Esophagus squamous epithelium (tissue), 5 donors: ENCODE measurements at regions not wholly inside any gene's neighbourhood (a gene's known extent, or its start where the extent isn't known, plus 50 kb on each side); places are given as distances from the start of the nearest gene placed in this dataset.

Experiments used
- DNase-seq: peaks from one replicate; lab custom pipeline; 2025; lab: John Stamatoyannopoulos, UW
- H3K27ac ChIP-seq, 4 donors: fragments of 200-600 bp; sonication (generic); one replicate each; pipeline ENCODE4 v1.5.1; 2016 to 2019; ENCODE audit warnings: mild to moderate bottlenecking in 1 of 4
- H3K27me3 ChIP-seq, 4 donors: fragments of 200-600 bp; sonication (generic); 1 replicate in 3 of 4; 2 replicates in 1 of 4; pipeline versions ENCODE4 v1.5.1 to v1.6.0; 2017 to 2021; ENCODE audit warnings: antibody characterized with exemption in 1 of 4
- H3K36me3 ChIP-seq, 3 donors: fragments of 200-600 bp; sonication (generic); one replicate each; pipeline ENCODE4 v1.5.1; 2016 to 2019
- H3K4me1 ChIP-seq, 3 donors: fragments of 200-600 bp; sonication (generic); one replicate each; pipeline ENCODE4 v1.5.1; 2017 to 2019
- H3K4me3 ChIP-seq, 4 donors: fragments of 200-600 bp; sonication (generic); 1 replicate in 3 of 4; 2 replicates in 1 of 4; pipeline ENCODE4 v1.5.1; 2016 to 2019; ENCODE audit warnings: mild to moderate bottlenecking in 2 of 4, moderate library complexity in 1 of 4
- H3K9me3 ChIP-seq, 3 donors: fragments of 200-600 bp; sonication (generic); one replicate each; pipeline ENCODE4 v1.5.1; 2016 to 2019
- POLR2A ChIP-seq, 4 donors: fragments of 450-650 bp; IDR thresholded peaks; one replicate each; pipeline ENCODE4 v1.6.1; 2017; ENCODE audit warnings: antibody characterized with exemption in 4 of 4, mild to moderate bottlenecking in 4 of 4, moderate library complexity in 3 of 4
- WGBS, 2 donors: methylation state at CpG; one replicate each; pipeline ENCODE4 v1.1.5; 2018; 5-methylcytosine and 5-hydroxymethylcytosine counted together
- intact Hi-C: fragments of 100-400 bp; cut with DNase I; formaldehyde crosslinking; loops from one replicate; pipeline ENCODE4 v1.15.0; 2022
- TF ChIP-seq, protein P1 (sequence below), 6 experiments: fragments of 450-650 bp in 4 of 6; fragments of 200-600 bp in 2 of 6; sonication (generic) in 2 of 6; IDR thresholded peaks; one replicate each; pipeline ENCODE4 v1.5.1; 2016 to 2019; ENCODE audit warnings: antibody characterized with exemption in 6 of 6, mild to moderate bottlenecking in 4 of 6, moderate library complexity in 4 of 6
- donor health status: DM: yes; HTN: yes; CAD: no.

DNA sequence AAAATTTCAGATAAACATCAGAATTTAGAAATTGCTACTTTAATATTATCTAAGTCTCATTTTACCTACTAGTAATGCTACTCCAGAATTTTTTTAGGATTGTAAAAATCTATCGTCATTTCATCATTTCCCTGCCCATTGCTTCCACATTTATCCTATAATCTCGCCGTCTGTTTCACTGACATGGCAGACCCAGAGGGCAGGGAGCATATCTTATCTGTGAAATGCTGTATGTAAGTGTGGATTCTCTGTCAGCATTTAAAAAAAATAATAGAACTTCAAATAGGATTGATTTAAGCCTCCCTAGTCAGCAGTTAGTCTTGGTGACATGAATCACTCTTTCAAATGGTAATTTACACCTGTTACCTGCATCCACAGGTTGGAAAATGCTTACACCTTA is 314.4 kb downstream of the PCDH7 start:
- Histone ChIP-seq H3K4me3 (no peak overlapping the region), H3K9me3 (no peaks in the 10 kb centered on the region), H3K36me3 (no peaks in the 10 kb centered on the region), H3K4me1 (no peaks in the 10 kb centered on the region), H3K27ac (no peak overlapping the region), H3K27me3 (no peaks in the 10 kb centered on the region)
- intact Hi-C loops: no loop called here
- WGBS, 2 donors: 65 to 96% methylated on average over 3 of the region's 3 CpGs
- no peak for DNase-seq
- TF ChIP-seq, protein P1, sequence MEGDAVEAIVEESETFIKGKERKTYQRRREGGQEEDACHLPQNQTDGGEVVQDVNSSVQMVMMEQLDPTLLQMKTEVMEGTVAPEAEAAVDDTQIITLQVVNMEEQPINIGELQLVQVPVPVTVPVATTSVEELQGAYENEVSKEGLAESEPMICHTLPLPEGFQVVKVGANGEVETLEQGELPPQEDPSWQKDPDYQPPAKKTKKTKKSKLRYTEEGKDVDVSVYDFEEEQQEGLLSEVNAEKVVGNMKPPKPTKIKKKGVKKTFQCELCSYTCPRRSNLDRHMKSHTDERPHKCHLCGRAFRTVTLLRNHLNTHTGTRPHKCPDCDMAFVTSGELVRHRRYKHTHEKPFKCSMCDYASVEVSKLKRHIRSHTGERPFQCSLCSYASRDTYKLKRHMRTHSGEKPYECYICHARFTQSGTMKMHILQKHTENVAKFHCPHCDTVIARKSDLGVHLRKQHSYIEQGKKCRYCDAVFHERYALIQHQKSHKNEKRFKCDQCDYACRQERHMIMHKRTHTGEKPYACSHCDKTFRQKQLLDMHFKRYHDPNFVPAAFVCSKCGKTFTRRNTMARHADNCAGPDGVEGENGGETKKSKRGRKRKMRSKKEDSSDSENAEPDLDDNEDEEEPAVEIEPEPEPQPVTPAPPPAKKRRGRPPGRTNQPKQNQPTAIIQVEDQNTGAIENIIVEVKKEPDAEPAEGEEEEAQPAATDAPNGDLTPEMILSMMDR (IDR thresholded peaks at IDR 0.05): no peak
- no peak for TF ChIP-seq POLR2A (IDR thresholded peaks at IDR 0.05)

DNA sequence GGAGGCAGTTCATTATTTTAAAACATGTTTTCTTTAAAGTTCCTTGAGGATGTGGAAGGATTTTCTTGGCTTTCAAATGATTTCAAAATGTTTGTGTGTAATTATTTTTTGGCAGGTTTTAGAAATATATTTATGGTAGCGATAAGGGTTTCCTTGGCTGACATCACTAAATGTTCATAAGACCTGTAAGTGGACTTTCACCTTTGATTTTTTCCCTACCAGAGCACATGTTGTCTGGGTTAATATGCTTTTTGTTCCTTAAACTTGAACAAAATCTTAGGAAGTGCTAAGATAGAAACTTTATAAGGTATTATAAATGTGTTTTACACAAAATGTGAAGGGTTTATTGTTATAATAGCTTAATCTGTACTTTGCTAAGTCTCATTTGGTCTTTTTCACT is 315.6 kb downstream of the PCDH7 start:
- Histone ChIP-seq H3K9me3 (no peaks in the 10 kb centered on the region), H3K27ac (no peak overlapping the region), H3K4me3 (no peak overlapping the region), H3K4me1 (no peaks in the 10 kb centered on the region), H3K36me3 (no peaks in the 10 kb centered on the region), H3K27me3 (no peaks in the 10 kb centered on the region)
- TF ChIP-seq POLR2A (IDR thresholded peaks at IDR 0.05): no peak
- TF ChIP-seq, protein P1 (IDR thresholded peaks at IDR 0.05): no peak
- intact Hi-C loops: no loop called here
- no peak for DNase-seq
- WGBS, 2 donors: 95 to 100% methylated on average over 1 of the region's 1 CpG

DNA sequence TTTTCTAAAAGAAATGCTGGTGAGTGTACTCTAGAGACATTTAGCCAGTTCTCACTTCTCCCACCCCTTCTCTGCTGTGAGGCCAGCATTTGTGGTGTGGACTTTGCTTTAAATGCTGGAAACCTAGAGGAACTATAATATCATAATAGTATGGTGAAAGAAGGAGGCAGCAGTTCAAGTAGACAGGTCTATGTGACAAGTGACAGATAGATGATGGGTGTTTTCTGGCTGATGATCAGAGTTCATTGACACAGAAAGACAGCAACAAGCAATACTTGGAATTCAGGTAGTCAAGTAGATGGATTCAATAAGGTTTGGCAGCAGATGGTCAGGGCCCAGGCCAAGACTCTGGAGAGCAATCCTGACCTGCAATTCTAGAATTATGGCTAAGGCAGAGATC is 317.5 kb downstream of the PCDH7 start:
- H3K27me3 ChIP-seq: no peaks in the 10 kb centered on the region
- H3K9me3 ChIP-seq: no peaks in the 10 kb centered on the region
- intact Hi-C loops: no loop called here
- no peak for DNase-seq
- H3K4me1 ChIP-seq: no peaks in the 10 kb centered on the region
- TF ChIP-seq POLR2A (IDR thresholded peaks at IDR 0.05): no peak
- TF ChIP-seq, protein P1 (IDR thresholded peaks at IDR 0.05): no peak
- H3K36me3 ChIP-seq: no peaks in the 10 kb centered on the region
- H3K27ac ChIP-seq: no peak overlapping the region
- no peak overlapping the region for H3K4me3 ChIP-seq

DNA sequence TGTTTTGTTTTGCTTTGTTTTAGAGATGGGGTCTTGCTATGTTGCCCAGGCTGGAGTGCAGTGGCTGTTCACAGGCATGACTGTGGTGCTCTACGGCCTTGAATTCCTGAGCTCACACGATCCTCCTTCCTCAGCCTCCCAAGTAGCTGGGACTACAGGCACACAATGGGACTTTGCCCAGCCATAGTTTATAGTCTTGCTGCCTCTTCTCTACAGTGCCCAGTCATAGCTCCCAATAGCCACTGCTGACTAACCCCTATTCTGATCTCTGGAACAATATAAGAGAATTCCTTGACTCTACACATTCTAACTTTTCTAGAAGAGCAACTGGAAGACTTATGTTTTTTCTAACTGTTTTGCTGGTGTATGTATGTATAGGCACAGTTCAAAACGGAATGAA is 319.2 kb downstream of the PCDH7 start:
- no peak overlapping the region for H3K4me3 ChIP-seq
- H3K36me3 ChIP-seq: no peaks in the 10 kb centered on the region
- no peaks in the 10 kb centered on the region for H3K27me3 ChIP-seq
- TF ChIP-seq POLR2A (IDR thresholded peaks at IDR 0.05): no peak
- TF ChIP-seq, protein P1 (IDR thresholded peaks at IDR 0.05): no peak
- intact Hi-C loops: no loop called here
- no peak for DNase-seq
- H3K4me1 ChIP-seq: no peaks in the 10 kb centered on the region
- H3K27ac ChIP-seq: no peak overlapping the region
- 93% methylated on average over 3 of the region's 3 CpGs for WGBS, 2 donors
- no peaks in the 10 kb centered on the region for H3K9me3 ChIP-seq

DNA sequence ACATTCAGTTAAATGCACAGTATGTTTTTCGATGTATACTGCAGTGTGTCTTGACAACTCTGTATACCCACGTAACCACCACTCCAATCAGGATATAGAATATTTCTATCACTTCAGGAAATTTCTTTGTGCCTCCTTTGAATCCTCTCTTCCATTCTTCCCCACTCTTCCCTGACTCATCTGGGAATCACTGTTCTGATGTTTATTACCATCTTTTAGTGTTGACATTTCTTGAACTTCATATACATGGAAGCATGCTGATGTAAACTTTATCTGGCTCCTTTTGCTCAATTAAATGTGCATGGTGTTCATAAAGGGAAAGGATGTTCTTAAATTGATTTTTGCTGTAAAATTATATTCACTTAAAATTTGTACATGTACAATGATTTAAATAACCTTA is 319.9 kb downstream of the PCDH7 start:
- DNase-seq: no peak
- Histone ChIP-seq H3K4me1 (no peaks in the 10 kb centered on the region), H3K9me3 (no peaks in the 10 kb centered on the region), H3K4me3 (no peak overlapping the region), H3K27ac (no peak overlapping the region), H3K36me3 (no peaks in the 10 kb centered on the region), H3K27me3 (no peaks in the 10 kb centered on the region)
- TF ChIP-seq, protein P1 (IDR thresholded peaks at IDR 0.05): no peak
- no peak for TF ChIP-seq POLR2A (IDR thresholded peaks at IDR 0.05)
- intact Hi-C loops: no loop called here
- 50 to 71% methylated on average over 2 of the region's 2 CpGs for WGBS, 2 donors
